A549 (cell line): ENCODE measurements at regions not wholly inside any gene's neighbourhood (a gene's known extent, or its start where the extent isn't known, plus 50 kb on each side); places are given as distances from the start of the nearest gene placed in this dataset.

Experiments used
- ATAC-seq, 2 experiments: fragments of 200-7000 bp in 1 of 2; fragments of >200 bp in 1 of 2; cut with Nextera tagmentation in 1 of 2; cut with Tn5 transposase in 1 of 2; 3 replicates each; pipeline versions ENCODE4 v1.8.0 to v1.9.1; 2018 to 2020; ENCODE audit warnings: mild to moderate bottlenecking in 1 of 2, moderate library complexity in 1 of 2
- CTCF ChIA-PET: fragments of 300-600 bp; sonication (Branson Sonifier 250); formaldehyde crosslinking; extraction: SDS; loops from one replicate; lab custom pipeline; 2021; ENCODE audit warnings: antibody characterized with exemption, inconsistent platforms; lab: Yijun Ruan, JAX
- POLR2A ChIA-PET: fragments of 350-600 bp; formaldehyde crosslinking; extraction: SDS; loops from one replicate; lab custom pipeline; 2021; ENCODE audit warnings: antibody characterized with exemption, inconsistent platforms; lab: Yijun Ruan, JAX
- DNase-seq, 2 experiments: peaks; one replicate each; pipeline versions ENCODE4 v3.0.0 to v3.0.0-alpha.2; 2011 to 2016; ENCODE audit warnings: low read depth in 1 of 2, low spot score in 1 of 2
- FAIRE-seq: peaks from 2 replicates; lab custom pipeline; 2011; peaks lifted over from hg19 to GRCh38; lab: Jason Lieb, UNC
- H3K27ac ChIP-seq, 2 experiments: fragments of >200 bp; sonication (Bioruptor Twin); formaldehyde crosslinking; 3 replicates each; pipeline ENCODE4 v1.5.1; 2016 to 2017
- H3K4me1 ChIP-seq: fragments of >200 bp; sonication (Bioruptor Twin); formaldehyde crosslinking; 3 replicates; pipeline ENCODE4 v1.6.1; 2016
- H3K4me2 ChIP-seq: fragments of >200 bp; sonication (Bioruptor Twin); formaldehyde crosslinking; 3 replicates; pipeline ENCODE4 v1.6.1; 2016
- H3K4me3 ChIP-seq: fragments of >200 bp; sonication (Bioruptor Twin); formaldehyde crosslinking; 3 replicates; pipeline ENCODE4 v1.5.1; 2016
- H3K9me3 ChIP-seq: fragments of >200 bp; sonication (Bioruptor Twin); formaldehyde crosslinking; 3 replicates; pipeline ENCODE4 v1.6.1; 2016
- BHLHE40 ChIP-seq: IDR thresholded peaks from 2 replicates; pipeline ENCODE4 v1.6.1; 2012; ENCODE audit warnings: low read depth, low read length, inconsistent platforms
- CBX2 ChIP-seq: fragments of 200-600 bp; sonication (generic); IDR thresholded peaks from 2 replicates; pipeline ENCODE4 v1.6.1; 2016; ENCODE audit warnings: low read depth, mild to moderate bottlenecking, borderline replicate concordance
- CEBPB ChIP-seq, 2 experiments: fragments of >200 bp in 1 of 2; sonication (Bioruptor Twin) in 1 of 2; formaldehyde crosslinking in 1 of 2; IDR thresholded peaks; 2 replicates each; pipeline ENCODE4 v1.6.1; 2012 to 2016
- CHD4 ChIP-seq: fragments of 200-600 bp; sonication (generic); IDR thresholded peaks from 2 replicates; pipeline ENCODE4 v1.6.1; 2016; ENCODE audit warnings: antibody characterized with exemption, mild to moderate bottlenecking, borderline replicate concordance
- E2F6 ChIP-seq: IDR thresholded peaks from 2 replicates; pipeline ENCODE4 v1.6.1; 2012; ENCODE audit warnings: low read depth, borderline replicate concordance
- EP300 ChIP-seq, 2 experiments: fragments of >200 bp; sonication (Bioruptor Twin); formaldehyde crosslinking; IDR thresholded peaks; 2 replicates in 1 of 2; 3 replicates in 1 of 2; pipeline ENCODE4 v1.6.1; 2016 to 2017
- ESRRA ChIP-seq: fragments of 150-350 bp; IDR thresholded peaks from 2 replicates; pipeline ENCODE4 v1.6.1; 2014; ENCODE audit warnings: mild to moderate bottlenecking, low read length, borderline replicate concordance
- HDAC2 ChIP-seq: fragments of 200-600 bp; sonication (generic); IDR thresholded peaks from 2 replicates; pipeline ENCODE4 v1.6.1; 2016
- HEYL ChIP-seq: fragments of 250-450 bp; sonication (Bioruptor Pico); IDR thresholded peaks from 2 replicates; pipeline ENCODE4 v1.8.0; 2021; ENCODE audit warnings: mild to moderate bottlenecking, moderate library complexity
- HMGXB4 ChIP-seq: fragments of 250-450 bp; sonication (Bioruptor Pico); IDR thresholded peaks from 2 replicates; pipeline ENCODE4 v1.5.0; 2021; ENCODE audit warnings: mild to moderate bottlenecking, moderate library complexity, borderline replicate concordance
- HOXB13 ChIP-seq: fragments of 250-450 bp; sonication (Bioruptor Pico); IDR thresholded peaks from 2 replicates; pipeline ENCODE4 v1.5.0; 2020; ENCODE audit warnings: low read depth, mild to moderate bottlenecking, moderate library complexity
- HOXB5 ChIP-seq: fragments of 250-450 bp; sonication (Bioruptor Pico); IDR thresholded peaks from 2 replicates; pipeline ENCODE4 v1.5.0; 2020; ENCODE audit warnings: mild to moderate bottlenecking, moderate library complexity
- JUN ChIP-seq, 2 experiments: fragments of >200 bp; sonication (Bioruptor Twin); formaldehyde crosslinking; IDR thresholded peaks; 2 replicates in 1 of 2; 3 replicates in 1 of 2; pipeline ENCODE4 v1.6.1; 2016 to 2017
- MAX ChIP-seq: IDR thresholded peaks from 2 replicates; pipeline ENCODE4 v1.6.1; 2012
- MAZ ChIP-seq: fragments of 150-350 bp; IDR thresholded peaks from 2 replicates; pipeline ENCODE4 v1.6.1; 2014; ENCODE audit warnings: antibody characterized with exemption, low read depth, low read length, borderline replicate concordance
- NFE2L2 ChIP-seq: fragments of 150-350 bp; conservative IDR thresholded peaks from 2 replicates; pipeline ENCODE4 v1.6.1; 2014; ENCODE audit warnings: low read length
- NR3C1 ChIP-seq: fragments of >200 bp; sonication (Bioruptor Twin); formaldehyde crosslinking; IDR thresholded peaks from 3 replicates; pipeline ENCODE4 v1.6.1; 2017
- POLR2AphosphoS2 ChIP-seq: conservative IDR thresholded peaks from 2 replicates; pipeline ENCODE4 v1.6.1; 2012; ENCODE audit warnings: low read length, improper control_type of control experiment, inconsistent platforms
- RARB ChIP-seq: fragments of 250-450 bp; sonication (Bioruptor Pico); IDR thresholded peaks from 2 replicates; pipeline ENCODE4 v1.8.0; 2021; ENCODE audit warnings: mild to moderate bottlenecking, moderate library complexity
- REST ChIP-seq: fragments of 200-600 bp; sonication (generic); IDR thresholded peaks from 2 replicates; pipeline ENCODE4 v1.6.1; 2016; ENCODE audit warnings: antibody characterized with exemption, mild to moderate bottlenecking, moderate library complexity
- RNF2 ChIP-seq: fragments of 200-600 bp; sonication (generic); IDR thresholded peaks from 2 replicates; pipeline ENCODE4 v1.6.1; 2016; ENCODE audit warnings: low read depth, mild to moderate bottlenecking, antibody characterized with exemption, moderate library complexity, borderline replicate concordance
- TP53 ChIP-seq: fragments of 250-450 bp; sonication (Bioruptor Pico); IDR thresholded peaks from 2 replicates; pipeline ENCODE4 v1.5.0; 2021; ENCODE audit warnings: mild to moderate bottlenecking, moderate library complexity
- ZFP36 ChIP-seq: fragments of 450-650 bp; IDR thresholded peaks from 2 replicates; pipeline ENCODE4 v1.6.1; 2014; ENCODE audit warnings: borderline replicate concordance; ENCODE audit not compliant: partially characterized antibody
- ZNF302 ChIP-seq: fragments of 250-450 bp; sonication (Bioruptor Pico); IDR thresholded peaks from 2 replicates; pipeline ENCODE4 v1.9.0; 2021; ENCODE audit warnings: inconsistent platforms, mild to moderate bottlenecking, moderate library complexity
- WGBS: methylation state at CpG from one replicate; pipeline ENCODE4 v1.1.6; 2017; ENCODE audit errors: missing lambda C conversion rate; 5-methylcytosine and 5-hydroxymethylcytosine counted together
- TF ChIP-seq, protein P1 (sequence below): fragments of >200 bp; sonication (Bioruptor Twin); formaldehyde crosslinking; IDR thresholded peaks from 3 replicates; pipeline ENCODE4 v1.6.1; 2016

- Histone ChIP-seq H3K27ac (peak overlapping the region; percentile 29 to 69; a peak in 4 of 6 replicates), H3K4me3 (no peak overlapping the region), H3K4me1 (peaks cover 31% of the 10 kb centered on the region), H3K4me2 (peak overlapping the region; percentile 15; the same call in 2 of the 3 replicates)
- ChIA-PET CTCF (no interaction called here), POLR2A (no interaction called here)
- ATAC-seq, result peak in 1 of 2 experiments; percentile 46; a peak in 1 of 6 replicates
- peak in 1 of 2 experiments; percentile 46 for DNase-seq
- TF ChIP-seq RARB (CRISPR knock-in tag), result no peak
- no peak for TF ChIP-seq HMGXB4 (CRISPR knock-in tag)
- TF ChIP-seq NR3C1, result no peak
- no peak for TF ChIP-seq JUN (IDR thresholded peaks at IDR 0.05)
- no peak for TF ChIP-seq E2F6
- TF ChIP-seq CHD4, result no peak
- TF ChIP-seq HOXB13 (CRISPR knock-in tag), result no peak
- no peak for TF ChIP-seq POLR2AphosphoS2
- TF ChIP-seq MAX, result no peak
- TF ChIP-seq HOXB5, result no peak
- no peak for TF ChIP-seq ZNF302 (CRISPR knock-in tag)
- no peak for TF ChIP-seq HEYL
- TF ChIP-seq EP300 (IDR thresholded peaks at IDR 0.05), result no peak
- TF ChIP-seq, all 56 proteins: peak for 0
- 24% methylated on average over 2 of the region's 2 CpGs for WGBS
- no peak for FAIRE-seq
- no peaks in the 10 kb centered on the region for H3K9me3 ChIP-seq
These were observed 270.0 kb upstream of the FN1 start for GRCh38 chr2:215705771-215706361.

GRCh38 chr2:215705281-215705680 lies 269.4 kb upstream of the FN1 start:
- DNase-seq (no peak), ATAC-seq (no peak), FAIRE-seq (no peak)
- TF ChIP-seq CEBPB (IDR thresholded peaks at IDR 0.05), result no peak
- TF ChIP-seq HDAC2, result no peak
- TF ChIP-seq POLR2AphosphoS2, result no peak
- TF ChIP-seq RNF2, result no peak
- TF ChIP-seq, protein P1, sequence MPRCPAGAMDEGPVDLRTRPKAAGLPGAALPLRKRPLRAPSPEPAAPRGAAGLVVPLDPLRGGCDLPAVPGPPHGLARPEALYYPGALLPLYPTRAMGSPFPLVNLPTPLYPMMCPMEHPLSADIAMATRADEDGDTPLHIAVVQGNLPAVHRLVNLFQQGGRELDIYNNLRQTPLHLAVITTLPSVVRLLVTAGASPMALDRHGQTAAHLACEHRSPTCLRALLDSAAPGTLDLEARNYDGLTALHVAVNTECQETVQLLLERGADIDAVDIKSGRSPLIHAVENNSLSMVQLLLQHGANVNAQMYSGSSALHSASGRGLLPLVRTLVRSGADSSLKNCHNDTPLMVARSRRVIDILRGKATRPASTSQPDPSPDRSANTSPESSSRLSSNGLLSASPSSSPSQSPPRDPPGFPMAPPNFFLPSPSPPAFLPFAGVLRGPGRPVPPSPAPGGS, result no peak
- no peak for TF ChIP-seq NFE2L2
- TF ChIP-seq TP53 (CRISPR knock-in tag), result no peak
- TF ChIP-seq ESRRA, result no peak
- TF ChIP-seq ZFP36, result no peak
- TF ChIP-seq CBX2, result no peak
- no peak for TF ChIP-seq HOXB13 (CRISPR knock-in tag)
- no peak for TF ChIP-seq REST
- TF ChIP-seq HEYL, result no peak
- no peak for TF ChIP-seq HOXB5
- TF ChIP-seq BHLHE40, result no peak
- no peak for TF ChIP-seq E2F6
- TF ChIP-seq MAZ, result no peak
- H3K4me1 ChIP-seq, result peaks cover 31% of the 10 kb centered on the region
- WGBS, result 83% methylated on average over 2 of the region's 2 CpGs
- CTCF ChIA-PET, result no interaction called here
- no peak overlapping the region for H3K4me3 ChIP-seq
- H3K4me2 ChIP-seq, result peak overlapping the region; percentile 15; the same call in 1 of the 3 replicates
- H3K27ac ChIP-seq, result peak overlapping the region in 1 of 2 experiments; percentile 69; a peak in 3 of 6 replicates
- POLR2A ChIA-PET, result no interaction called here
- H3K9me3 ChIP-seq, result no peaks in the 10 kb centered on the region
